HG03095 (cell line): ENCODE measurements at regions not wholly inside any gene's neighbourhood (a gene's known extent, or its start where the extent isn't known, plus 50 kb on each side); places are given as distances from the start of the nearest gene placed in this dataset.

ENCODE experiments used
- ATAC-seq: cut with Tn5 transposase; IDR thresholded peaks from one replicate; pipeline ENCODE4 v1.9.1; 2021; ENCODE audit warnings: moderate library complexity; ENCODE audit not compliant: unreplicated experiment

DNA sequence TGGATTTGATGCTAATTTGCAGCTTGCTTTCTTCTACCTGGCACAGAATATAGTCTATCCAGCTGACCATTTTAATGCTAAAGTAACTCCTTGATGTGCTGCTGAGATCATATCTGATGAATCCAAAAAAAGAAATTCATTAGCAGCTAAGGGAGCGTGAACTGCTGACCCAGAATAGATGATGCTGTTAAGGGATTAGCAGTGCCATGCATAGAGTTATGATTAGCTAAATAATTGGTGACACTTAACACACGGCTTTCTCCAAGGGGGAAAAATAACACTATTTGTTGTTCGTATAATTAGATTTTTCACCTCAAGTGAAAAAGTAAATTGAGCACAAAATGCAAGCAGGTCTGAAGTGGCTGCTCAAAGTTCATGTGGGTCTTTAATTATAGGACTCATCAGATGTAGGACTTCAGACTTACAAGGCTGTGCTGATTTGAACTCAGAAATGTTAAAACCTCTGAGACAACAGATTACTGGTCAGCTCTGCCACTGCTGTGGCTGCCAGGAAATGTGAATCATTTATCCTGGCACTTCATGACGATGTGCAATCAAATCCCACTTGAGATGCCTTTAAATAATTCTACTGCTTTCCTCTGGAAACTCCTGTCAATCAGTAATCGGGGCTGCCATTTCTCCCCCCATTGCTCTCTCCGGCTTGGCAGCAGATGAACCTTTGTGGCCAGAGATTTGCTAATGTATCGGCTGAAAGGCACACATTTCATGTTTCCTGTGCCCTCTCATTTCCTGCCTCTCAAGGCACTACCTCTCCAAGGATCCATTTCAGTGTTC lies 291.6 kb upstream of the C9orf72 start:
- no peak for ATAC-seq

DNA sequence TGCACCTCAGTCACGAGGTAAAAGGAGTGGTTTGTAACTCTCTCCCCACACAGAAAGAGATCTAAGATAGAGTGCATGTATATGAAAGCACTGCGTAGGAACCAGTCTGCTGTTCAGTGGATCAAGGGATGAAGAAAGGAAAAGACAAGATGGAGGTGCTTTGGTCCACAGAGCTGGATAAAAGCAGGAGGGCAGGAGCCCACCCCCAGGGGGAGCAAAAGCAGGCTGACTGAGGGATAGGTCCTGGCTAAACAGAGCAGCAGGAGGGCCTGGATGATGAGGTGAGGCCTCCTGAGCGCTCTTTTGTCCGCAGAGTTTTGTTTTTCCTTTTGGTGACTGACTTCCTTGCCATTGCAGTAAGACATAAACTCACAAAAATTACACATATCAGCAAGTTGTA lies 293.5 kb upstream of the C9orf72 start:
- ATAC-seq = no peak

DNA sequence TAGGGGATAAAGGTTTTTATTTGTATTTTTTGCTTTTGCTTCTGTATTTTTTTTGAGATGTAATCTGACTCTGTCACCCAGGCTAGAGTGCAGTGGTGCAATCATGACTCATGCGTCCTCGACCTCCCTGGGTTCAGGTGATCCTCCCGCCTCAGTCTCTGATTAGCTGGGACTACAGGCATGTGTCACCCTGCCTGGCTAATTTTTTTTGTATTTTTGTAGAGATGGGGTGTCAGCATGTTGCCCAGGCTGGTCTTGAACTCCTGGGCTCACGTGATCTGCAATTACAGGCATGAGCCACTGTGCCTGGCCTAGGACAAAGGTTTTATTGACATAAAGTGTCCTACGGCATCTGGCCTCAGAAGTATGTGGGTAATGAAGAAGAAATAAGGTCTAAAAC lies 297.1 kb upstream of the C9orf72 start:
- no peak for ATAC-seq

DNA sequence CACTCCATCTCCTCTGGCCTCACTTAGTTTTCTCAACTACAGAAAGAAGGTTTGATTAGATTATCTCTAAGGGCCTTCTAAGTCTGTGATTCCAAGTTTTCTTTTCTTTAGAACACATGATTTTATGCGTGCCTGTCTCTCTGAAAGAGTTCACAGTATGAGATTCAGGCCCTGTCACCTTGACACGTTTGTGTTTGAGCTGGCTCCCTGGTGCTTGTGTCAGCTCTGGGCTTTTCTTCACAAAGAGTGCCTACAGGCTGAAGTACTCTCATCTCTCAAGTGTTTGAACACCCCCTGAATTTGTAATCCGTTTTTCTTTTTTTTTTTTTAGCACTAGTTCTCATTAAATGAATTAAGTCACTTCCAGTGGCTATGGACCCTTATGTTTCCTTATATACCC lies 306.9 kb upstream of the C9orf72 start:
- ATAC-seq = no peak

DNA sequence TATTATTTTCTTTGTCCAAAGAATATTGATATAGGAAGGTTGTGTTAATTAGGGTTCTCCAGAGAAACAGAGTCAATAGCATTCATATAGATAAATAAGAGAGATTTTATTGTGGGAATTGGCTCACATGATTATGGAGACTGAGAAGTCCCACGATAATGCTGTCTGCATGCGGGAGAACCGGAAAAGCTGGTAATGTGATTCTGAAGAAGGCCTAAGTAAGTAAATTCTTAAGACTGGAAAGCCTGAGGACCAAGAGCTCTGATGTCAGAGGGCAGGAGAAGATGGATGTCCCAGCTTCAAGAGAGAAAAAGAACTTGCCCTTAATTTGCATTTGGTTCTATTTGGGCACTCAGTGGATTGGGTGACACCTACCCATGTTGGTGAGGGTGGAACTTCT lies 307.4 kb upstream of the C9orf72 start:
- ATAC-seq = no peak

DNA sequence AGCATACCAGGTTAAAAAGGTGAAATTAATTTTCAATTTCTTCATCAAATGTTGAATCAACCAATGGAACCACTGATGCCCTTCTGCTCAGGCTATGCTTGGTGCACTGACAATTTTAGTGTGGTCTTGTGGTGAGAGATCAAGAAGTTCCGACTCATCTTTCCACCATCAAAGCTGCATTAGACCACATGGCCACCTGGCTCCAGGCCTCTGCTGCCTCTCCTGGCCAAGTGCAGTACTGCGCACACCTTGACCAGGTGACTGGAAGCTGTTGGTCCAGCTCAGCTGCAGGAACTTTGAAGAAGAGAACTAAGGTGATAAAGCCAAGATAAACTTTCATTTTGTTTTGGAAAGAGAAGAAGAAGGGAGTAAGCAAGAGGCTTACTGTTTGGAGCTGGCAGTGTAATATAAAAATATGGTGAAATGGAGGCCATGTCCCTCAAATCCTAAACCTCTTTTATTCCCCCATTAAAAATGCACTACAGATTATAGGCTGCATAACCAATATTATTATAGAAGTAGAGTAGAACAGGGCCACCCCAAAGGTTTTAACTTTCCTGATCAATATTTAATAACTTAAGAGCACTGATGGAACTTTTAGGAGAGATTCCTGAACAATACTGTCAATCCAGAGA lies 315.5 kb upstream of the C9orf72 start:
- ATAC-seq = peak; percentile 96

DNA sequence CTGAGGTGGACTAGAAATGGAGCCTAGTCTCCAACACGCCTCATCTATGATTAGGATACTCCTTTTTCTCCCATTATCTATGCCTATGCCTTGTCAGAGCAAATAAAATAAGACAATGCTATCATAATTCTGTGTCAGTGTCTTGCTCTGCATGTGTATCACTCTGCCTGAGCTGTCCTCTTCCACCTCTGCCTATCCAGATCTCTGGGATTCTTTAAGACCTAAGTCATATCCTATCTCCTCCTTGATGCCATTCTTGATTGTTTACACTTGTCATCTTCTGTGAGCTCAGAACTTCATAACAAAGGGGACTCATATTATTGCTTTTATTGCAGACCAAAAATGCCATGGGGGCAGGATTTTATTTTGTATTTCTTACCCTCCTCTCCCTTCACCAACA lies 351.2 kb upstream of the C9orf72 start:
- ATAC-seq = no peak

DNA sequence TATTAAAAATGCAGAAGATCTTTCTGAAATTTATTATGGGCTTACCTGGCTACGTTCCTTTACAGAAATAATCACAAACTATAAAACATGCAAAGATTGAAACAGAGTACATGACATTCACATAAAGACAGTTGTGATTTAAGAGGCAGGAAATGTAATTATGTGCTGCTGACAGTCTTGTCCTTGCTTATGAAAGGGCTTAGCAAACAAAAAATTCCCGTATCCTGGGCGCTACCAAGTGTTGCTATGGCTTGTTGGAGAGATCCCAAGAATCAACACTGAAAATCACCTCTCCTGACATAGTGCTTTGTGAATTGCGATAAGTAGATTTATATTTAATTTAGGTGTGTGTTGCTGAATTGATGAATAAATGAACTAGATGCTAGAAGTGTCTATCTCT lies 352.5 kb upstream of the C9orf72 start:
- ATAC-seq = no peak

DNA sequence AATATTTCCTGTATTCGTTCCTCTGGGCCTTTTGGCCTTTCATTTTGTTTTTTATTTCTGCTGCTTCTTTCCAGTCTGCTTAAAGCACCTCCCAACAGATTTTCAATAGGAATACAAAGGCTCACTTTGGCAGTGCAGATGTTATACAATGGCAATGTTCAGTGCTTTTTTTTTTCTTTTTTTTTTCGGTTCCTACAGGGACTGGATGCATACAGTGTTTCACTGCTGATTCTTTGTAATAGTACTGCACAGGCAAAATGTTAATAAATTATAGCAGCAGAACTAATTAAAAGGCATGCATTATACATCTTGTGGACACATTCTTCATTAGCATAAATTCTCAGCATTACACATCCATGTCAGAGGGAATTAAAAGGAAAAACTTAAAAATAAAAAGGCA lies 356.6 kb upstream of the C9orf72 start:
- no peak for ATAC-seq

DNA sequence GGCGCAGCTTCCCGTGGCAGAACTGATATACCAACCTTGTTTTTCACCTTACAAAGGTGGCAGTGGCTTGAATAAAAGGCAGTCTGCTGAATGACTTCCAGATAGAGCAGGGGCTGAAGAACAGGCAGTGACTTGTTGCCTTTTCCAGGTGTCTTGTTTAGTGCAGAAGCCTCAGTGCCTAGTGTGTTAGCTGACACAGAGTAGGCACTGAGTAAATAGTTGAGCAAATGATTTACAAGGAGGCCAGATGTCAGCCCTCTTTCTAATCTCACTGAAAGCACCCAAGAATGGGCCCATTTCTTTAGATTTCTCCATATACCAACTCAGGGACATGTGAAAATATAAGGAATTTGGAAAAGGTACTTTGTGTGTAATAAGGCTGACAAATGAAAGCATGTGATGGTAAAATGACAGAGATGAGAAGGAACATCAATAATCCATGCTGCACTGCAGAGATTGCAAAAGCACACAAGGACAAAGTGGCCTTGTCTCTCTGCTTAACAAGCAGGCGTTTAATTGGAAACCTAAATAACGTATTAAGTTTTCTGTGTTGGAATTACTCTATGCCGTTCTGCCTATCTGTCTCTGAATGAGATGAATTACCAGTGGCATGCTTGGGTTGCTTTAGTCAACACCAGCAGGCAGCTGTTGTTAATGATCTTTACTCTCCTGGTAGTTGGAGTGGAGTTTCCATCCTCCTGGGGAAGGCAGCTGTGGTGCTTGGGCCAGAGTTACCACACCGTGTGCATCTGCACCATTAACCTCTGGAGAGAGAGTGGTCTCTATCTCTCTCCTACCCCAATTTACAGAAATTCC lies 360.1 kb upstream of the C9orf72 start:
- no peak for ATAC-seq

DNA sequence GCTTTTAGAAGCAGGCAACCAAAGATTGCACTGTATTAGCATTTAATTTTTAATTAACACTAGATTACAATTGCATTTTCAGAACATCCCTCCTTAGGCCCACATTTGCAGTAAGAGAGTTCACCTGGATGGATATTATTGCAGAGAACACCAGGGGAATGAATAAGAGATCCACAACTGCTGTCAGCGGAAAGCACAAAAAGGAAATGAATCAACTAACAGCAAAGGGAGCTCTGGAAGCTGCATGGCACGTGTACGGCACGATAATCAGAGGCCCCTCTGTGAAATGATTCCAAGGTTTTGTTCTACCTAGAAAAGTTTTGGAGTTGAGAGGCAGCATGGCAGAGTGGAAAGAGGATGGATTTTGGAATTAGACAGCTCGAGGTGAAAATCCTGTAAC lies 361.2 kb upstream of the C9orf72 start:
- ATAC-seq = no peak

DNA sequence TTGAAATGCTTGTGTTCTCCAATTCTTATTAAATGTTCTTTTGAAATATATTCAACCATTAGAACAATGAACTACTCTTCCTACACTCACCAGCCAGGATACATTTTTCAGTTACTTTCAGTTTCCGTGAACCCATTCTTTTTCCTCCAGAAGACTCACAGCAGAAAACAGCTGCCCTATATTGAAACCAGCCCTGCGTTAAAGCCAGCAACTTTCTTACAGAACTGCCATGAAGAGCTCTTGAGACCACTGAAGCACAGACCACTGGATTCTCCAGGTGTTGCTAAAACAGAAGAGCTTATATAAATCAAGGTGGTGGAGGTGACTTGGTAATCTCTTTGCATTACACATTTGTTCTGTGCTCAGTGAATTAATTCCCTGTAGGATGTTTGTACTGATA lies 365.9 kb upstream of the C9orf72 start:
- ATAC-seq = no peak

DNA sequence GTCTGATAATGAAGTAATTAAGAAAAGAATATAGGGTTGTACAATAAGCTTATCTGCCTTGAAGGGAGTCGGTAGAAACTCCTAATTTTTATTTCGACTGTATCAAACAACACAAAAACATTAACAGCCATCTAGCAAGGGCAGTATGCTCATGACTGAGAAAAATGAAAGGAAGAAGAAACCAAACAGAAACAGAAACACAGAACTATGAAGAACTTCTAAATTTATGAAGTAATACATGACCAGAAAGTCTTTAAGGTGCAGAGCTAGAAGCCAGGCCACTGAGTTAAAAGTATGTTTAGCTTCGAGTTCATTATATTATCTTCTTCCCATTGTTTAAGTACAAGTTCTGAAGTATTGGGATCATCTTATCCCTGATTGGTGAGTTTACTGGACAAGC lies 367.3 kb upstream of the C9orf72 start:
- ATAC-seq = no peak

DNA sequence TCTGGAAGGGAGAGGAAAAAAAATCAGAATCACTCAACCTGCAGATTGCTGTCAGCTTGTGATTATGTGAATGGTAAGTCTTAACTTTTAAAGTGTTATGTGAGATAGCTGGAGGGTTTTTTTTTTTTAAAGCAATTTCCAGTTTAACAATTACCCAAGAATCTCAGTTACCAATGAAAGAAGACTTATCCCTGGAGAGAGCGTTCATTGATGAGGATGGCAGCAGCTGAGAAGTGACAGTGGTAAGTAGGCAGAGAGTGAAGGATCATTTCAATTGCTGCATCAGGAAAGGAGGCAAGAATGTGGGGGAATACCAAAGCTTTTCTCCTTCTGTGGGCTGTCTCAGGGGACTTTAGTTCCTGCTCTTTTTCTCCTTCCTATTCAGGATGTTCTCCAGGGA lies 370.2 kb upstream of the C9orf72 start:
- no peak for ATAC-seq

DNA sequence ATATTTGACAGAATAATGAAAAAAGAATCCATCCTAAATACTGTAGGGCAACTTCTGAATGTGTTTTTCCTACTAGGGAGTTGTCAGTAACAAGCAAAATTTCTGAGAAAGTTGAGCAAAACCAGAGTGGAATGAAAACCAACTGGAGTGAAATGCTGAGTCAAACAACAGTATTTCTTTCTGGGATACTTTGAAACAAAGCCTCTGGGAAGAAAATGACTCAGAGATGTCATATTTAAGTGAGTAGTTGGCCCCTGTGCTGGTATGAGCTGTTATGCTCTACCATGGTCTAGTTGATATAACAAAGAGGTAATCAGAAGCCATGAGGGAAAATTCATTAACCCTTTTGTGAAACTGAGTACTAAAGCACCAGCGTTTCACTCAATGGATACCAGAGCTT lies 372.1 kb upstream of the C9orf72 start:
- no peak for ATAC-seq

DNA sequence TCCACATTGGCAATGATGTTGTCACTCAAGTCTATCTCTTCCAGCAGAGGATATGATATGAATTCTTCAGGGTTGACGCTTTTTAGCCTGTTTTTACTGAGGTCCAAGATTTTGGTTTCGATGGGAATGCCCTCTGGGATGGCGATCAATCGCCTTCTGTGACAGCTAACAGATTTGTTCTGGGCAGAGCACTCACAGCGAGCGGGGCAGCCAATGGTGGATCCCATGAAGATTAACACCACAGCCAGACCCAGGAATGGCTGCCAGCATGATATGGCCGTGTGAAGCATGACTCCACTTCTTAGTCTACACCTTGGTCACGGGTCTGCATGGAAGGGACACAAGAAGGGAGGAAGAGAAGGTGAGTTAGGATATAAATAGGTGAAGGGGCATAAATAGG lies 377.1 kb upstream of the C9orf72 start:
- ATAC-seq = no peak

DNA sequence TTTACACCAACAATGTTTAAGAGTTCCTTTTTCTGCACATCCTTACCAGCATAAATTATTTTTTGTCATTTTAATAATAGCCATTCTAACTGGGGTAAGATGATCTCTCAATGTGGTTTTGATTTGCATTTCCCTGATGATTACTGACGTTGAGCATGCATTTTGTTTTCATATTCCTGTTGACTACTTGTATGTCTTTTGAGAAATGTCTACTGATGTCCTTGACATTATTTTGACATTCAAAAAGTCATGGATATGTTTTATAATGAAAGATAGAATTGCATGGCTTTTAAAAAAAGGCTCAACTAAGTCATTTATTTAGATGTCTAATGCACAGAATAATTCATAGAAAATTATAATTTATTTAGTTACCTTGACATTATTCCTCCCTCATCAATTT lies 381.6 kb upstream of the C9orf72 start:
- ATAC-seq = no peak

DNA sequence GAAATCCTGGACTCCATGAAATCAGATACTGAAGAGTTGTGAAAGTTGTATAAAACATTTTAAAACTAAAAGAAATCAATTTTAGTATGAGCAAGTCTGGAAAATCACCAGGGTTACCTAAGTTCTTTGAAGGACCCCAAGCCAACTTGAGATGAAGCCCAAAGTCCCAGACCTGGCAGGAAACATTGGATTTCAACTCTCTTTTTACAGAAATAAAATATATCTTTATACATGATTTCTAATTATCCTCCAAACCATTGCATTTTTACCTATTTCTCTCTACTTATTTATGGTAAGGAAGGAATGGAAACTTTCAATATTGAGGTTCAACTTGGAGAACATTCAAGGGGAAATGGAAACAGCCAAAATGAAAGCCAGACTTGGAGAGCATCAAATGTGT lies 390.6 kb upstream of the C9orf72 start:
- no peak for ATAC-seq

DNA sequence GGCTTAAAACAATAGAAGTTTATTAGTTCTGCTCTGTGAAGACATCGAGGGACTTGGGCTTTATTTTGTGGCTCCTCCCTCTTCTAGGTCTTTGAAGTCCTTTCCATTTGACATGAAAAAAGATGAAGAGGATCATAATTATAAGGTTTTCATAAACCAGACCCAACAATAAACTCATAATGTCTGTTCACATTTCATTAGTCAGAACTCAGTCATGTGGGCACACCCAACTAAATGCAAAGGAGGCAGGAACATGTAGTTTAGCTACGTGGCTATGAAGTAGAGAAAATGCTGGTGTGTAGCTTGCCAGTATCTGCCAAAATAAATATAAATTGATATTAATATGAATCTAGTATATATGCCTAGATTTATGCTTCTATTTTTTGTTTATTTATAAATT lies 393.9 kb upstream of the C9orf72 start:
- ATAC-seq = no peak

DNA sequence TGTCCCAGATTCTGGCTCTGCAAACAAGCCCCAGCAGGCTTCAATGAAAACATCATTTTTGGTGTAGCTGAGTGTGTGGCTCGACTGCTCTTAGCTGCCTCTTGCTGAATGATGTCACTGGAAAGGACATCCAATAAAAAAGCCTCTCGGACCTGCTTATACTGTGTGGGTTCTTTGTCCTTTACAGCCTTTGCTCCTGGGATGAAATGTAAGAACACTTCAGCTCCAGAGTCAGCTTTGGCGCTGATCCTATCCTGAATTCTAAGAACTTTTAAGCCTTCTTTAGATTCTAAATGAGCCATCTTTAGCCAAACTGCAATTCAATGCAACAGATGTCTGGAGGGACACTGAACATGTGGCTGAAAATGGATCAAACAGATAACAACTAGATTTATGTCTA lies 404.6 kb upstream of the C9orf72 start:
- ATAC-seq = no peak

DNA sequence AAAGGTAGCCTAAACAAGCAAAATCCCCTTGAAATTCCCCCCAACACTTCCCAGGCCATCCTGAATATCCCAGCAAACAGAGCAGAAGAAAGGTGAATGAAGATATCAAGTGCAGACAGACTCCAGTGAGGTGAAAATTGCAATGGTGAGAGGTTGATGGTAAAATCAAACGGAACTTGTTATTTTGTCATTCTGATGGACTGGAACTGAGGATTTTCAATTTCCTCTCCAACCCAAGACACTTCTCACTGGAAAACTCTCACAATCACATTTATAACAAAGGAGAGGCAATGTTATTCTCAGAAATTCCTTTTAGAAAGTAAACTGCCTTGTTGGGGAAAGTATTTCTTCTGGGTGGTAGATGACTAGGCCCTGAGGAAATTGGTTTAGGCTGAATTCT lies 412.4 kb upstream of the C9orf72 start:
- ATAC-seq = no peak

DNA sequence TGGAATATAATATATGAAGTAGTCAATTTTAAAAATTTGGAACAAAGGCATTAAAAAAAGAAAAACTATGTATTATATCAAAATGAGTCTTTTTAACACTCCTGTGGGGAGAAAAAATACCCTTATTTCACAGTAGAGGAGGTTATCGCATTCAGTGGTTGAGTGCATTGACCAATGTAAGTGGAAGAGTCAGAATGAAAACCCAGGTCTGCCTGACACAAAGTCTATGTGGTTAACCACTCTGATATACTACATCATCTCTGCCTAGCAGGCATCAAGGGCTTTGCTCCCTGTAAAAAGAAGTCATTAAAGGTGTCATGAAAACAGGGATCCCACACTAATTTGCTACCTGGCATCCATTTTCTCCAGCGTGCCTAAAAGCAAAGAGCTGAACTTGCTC lies 417.2 kb upstream of the C9orf72 start:
- ATAC-seq = peak; percentile 92
